GM12878 (cell line): ENCODE measurements at regions not wholly inside any gene's neighbourhood (a gene's known extent, or its start where the extent isn't known, plus 50 kb on each side); places are given as distances from the start of the nearest gene placed in this dataset.

Experiments used
- ATAC-seq: fragments of 200-7000 bp; cut with Tn5 transposase; 3 replicates; pipeline ENCODE4 v1.9.1; 2020; ENCODE audit warnings: mild to moderate bottlenecking, moderate library complexity
- BruUV-seq: library from RNA; stranded (reverse); fragments of 400-500 nt; replicated peaks from 2 replicates; lab custom pipeline; 2021; lab: Mats Ljungman, UMichigan
- CTCF ChIA-PET: fragments of 300-600 bp; sonication (Branson Sonifier 250); formaldehyde crosslinking; extraction: SDS; loops from one replicate; lab custom pipeline; 2021; ENCODE audit warnings: inconsistent platforms; lab: Yijun Ruan, JAX
- POLR2A ChIA-PET: fragments of 350-600 bp; formaldehyde crosslinking; extraction: SDS; loops from one replicate; lab custom pipeline; 2021; ENCODE audit warnings: inconsistent platforms; lab: Charles Lee
- RAD21 ChIA-PET: fragments of 300-600 bp; sonication (Branson Sonifier 250); formaldehyde crosslinking; loops from one replicate; lab custom pipeline; 2023; ENCODE audit warnings: antibody characterized with exemption; ENCODE audit not compliant: unreplicated experiment; lab: Charles Lee
- SMC1A ChIA-PET: fragments of 300-600 bp; sonication (Branson Sonifier 250); formaldehyde crosslinking; loops from one replicate; lab custom pipeline; 2023; ENCODE audit not compliant: unreplicated experiment, uncharacterized antibody; lab: Charles Lee
- DNase-seq: peaks from one replicate; pipeline ENCODE4 v3.0.0-alpha.2; 2011; ENCODE audit warnings: low read depth, low spot score
- FAIRE-seq: peaks from 3 replicates; lab custom pipeline; 2011; peaks lifted over from hg19 to GRCh38; lab: Jason Lieb, UNC
- H2AFZ ChIP-seq: 2 replicates; pipeline ENCODE4 v1.6.0; 2011; ENCODE audit warnings: low read depth, low read length, control low read depth; ENCODE audit not compliant: control insufficient read depth
- H3K27ac ChIP-seq: 2 replicates; pipeline ENCODE4 v1.5.1; 2011; ENCODE audit warnings: control low read depth; ENCODE audit not compliant: control insufficient read depth, insufficient read depth
- H3K27me3 ChIP-seq, 2 experiments: replicated peaks in 1 of 2; 2 replicates each; pipeline versions ENCODE4 v1.6.0 to v1.6.1; 2011; ENCODE audit warnings: low read length in 1 of 2; ENCODE audit not compliant: control insufficient read depth in 2 of 2, insufficient read depth in 2 of 2
- H3K36me3 ChIP-seq, 2 experiments: 2 replicates each; pipeline ENCODE4 v1.5.1; 2011; ENCODE audit warnings: low read length in 1 of 2; ENCODE audit not compliant: control insufficient read depth in 2 of 2, insufficient read depth in 2 of 2
- H3K4me1 ChIP-seq: 2 replicates; pipeline ENCODE4 v1.6.1; 2011; ENCODE audit warnings: mild to moderate bottlenecking, low read length, moderate library complexity, mixed read lengths; ENCODE audit not compliant: control insufficient read depth, insufficient read depth
- H3K4me2 ChIP-seq: 2 replicates; pipeline ENCODE4 v1.6.0; 2011; ENCODE audit warnings: control low read depth; ENCODE audit not compliant: control insufficient read depth, insufficient read depth
- H3K4me3 ChIP-seq: fragments of 200-600 bp; sonication (generic); 2 replicates; pipeline ENCODE4 v1.5.1; 2016
- H3K79me2 ChIP-seq: 2 replicates; pipeline ENCODE4 v1.6.0; 2011; ENCODE audit warnings: low read length; ENCODE audit not compliant: control insufficient read depth, insufficient read depth
- H3K9ac ChIP-seq: 2 replicates; pipeline ENCODE4 v1.8.0; 2011; ENCODE audit warnings: low read length, control low read depth, mixed read lengths; ENCODE audit not compliant: control insufficient read depth, insufficient read depth
- H3K9me3 ChIP-seq: replicated peaks from 3 replicates; pipeline ENCODE4 v1.5.1; 2011; ENCODE audit warnings: mild to moderate bottlenecking, low read length; ENCODE audit not compliant: control insufficient read depth, insufficient read depth
- H4K20me1 ChIP-seq: 2 replicates; pipeline ENCODE4 v1.6.0; 2011; ENCODE audit not compliant: control insufficient read depth, insufficient read depth
- IKZF1 ChIP-seq: fragments of 450-650 bp; conservative IDR thresholded peaks from 2 replicates; pipeline ENCODE4 v1.6.1; 2017; ENCODE audit warnings: antibody characterized with exemption, mild to moderate bottlenecking
- IKZF2 ChIP-seq, 2 experiments: fragments of 450-650 bp; IDR thresholded peaks; 2 replicates each; pipeline ENCODE4 v1.6.1; 2017; ENCODE audit warnings: mild to moderate bottlenecking in 2 of 2, moderate library complexity in 2 of 2
- TAF1 ChIP-seq: IDR thresholded peaks from 2 replicates; pipeline ENCODE4 v1.6.1; 2011; ENCODE audit warnings: mild to moderate bottlenecking, low read depth, low read length, borderline replicate concordance
- ZNF24 ChIP-seq: fragments of 450-650 bp; IDR thresholded peaks from 2 replicates; pipeline ENCODE4 v1.6.1; 2017; ENCODE audit warnings: antibody characterized with exemption, mild to moderate bottlenecking
- WGBS: methylation state at CpG from one replicate; pipeline ENCODE4 v1.1.6; 2016; ENCODE audit warnings: low lambda C conversion rate; ENCODE audit not compliant: insufficient replicate concordance, insufficient coverage; ENCODE audit errors: missing lambda C conversion rate; 5-methylcytosine and 5-hydroxymethylcytosine counted together
- in situ Hi-C: fragments of 300-500 bp; cut with MboI; formaldehyde crosslinking; loops from 9 replicates; pipeline ENCODE4 v1.14.3; 2018; ENCODE audit warnings: mixed read lengths
- intact Hi-C: fragments of 100-400 bp; cut with micrococcal nuclease; formaldehyde crosslinking; loops from one replicate; pipeline ENCODE4 v1.14.2; 2022; ENCODE audit not compliant: unreplicated experiment
- TF ChIP-seq, protein P1 (sequence below): fragments of 450-650 bp; IDR thresholded peaks from 2 replicates; pipeline ENCODE4 v1.6.1; 2016; ENCODE audit warnings: mild to moderate bottlenecking
- TF ChIP-seq, protein P2 (sequence below): IDR thresholded peaks from 2 replicates; pipeline ENCODE4 v1.6.1; 2012; ENCODE audit warnings: low read depth, low read length, improper control_type of control experiment
- TF ChIP-seq, protein P3 (sequence below): fragments of 450-650 bp; IDR thresholded peaks from 2 replicates; pipeline ENCODE4 v1.6.1; 2017; ENCODE audit warnings: mild to moderate bottlenecking, moderate library complexity
- TF ChIP-seq, protein P4 (sequence below): fragments of 450-650 bp; IDR thresholded peaks from 2 replicates; pipeline ENCODE4 v1.6.1; 2017; ENCODE audit warnings: low read depth, mild to moderate bottlenecking, moderate library complexity

DNA sequence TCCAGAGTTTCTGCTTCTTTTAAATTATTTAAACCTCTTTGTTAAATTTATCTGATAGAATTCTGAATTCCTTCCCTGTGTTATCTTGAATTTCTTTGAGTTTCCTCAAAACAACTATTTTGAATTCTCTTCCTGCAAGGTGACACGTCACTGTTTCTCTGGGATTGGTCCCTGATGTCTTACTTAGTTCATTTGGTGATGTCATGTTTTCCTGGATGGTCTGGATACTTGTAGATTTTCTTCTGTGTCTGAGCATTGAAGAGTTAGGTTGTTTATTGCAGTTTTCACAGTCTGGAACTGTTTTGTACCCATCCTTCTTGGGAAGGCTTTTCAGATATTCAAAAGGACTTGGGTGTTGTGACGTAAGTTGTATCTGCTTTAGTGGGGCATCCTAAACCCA is 172.3 kb upstream of the KCNJ3 start:
- DNase-seq (no peak), FAIRE-seq (no peak), ATAC-seq (no peak)
- ChIA-PET POLR2A (no interaction called here), SMC1A (interaction anchor here (2.4 to 2.6 kb wide), 2 partner anchors 14 to 30 kb away, joined by 7 to 9 read pairs; no protein-coding TSS in a partner anchor), CTCF (no interaction called here)
- H3K27ac ChIP-seq, result no peak overlapping the region
- no peaks in the 10 kb centered on the region for H3K9me3 ChIP-seq
- no peaks in the 10 kb centered on the region for H4K20me1 ChIP-seq
- H3K27me3 ChIP-seq, result no peaks in the 10 kb centered on the region
- H3K9ac ChIP-seq, result no peak overlapping the region
- no peaks in the 10 kb centered on the region for H3K36me3 ChIP-seq
- in situ Hi-C loops, result no loop called here
- 30% methylated on average over 2 of the region's 2 CpGs for WGBS
- no peaks in the 10 kb centered on the region for H3K4me1 ChIP-seq
- no TSS peak for BruUV-seq
- no peaks in the 10 kb centered on the region for H3K79me2 ChIP-seq
- H3K4me2 ChIP-seq, result no peak overlapping the region
- H2AFZ ChIP-seq, result no peak overlapping the region
- TF ChIP-seq, protein P1, sequence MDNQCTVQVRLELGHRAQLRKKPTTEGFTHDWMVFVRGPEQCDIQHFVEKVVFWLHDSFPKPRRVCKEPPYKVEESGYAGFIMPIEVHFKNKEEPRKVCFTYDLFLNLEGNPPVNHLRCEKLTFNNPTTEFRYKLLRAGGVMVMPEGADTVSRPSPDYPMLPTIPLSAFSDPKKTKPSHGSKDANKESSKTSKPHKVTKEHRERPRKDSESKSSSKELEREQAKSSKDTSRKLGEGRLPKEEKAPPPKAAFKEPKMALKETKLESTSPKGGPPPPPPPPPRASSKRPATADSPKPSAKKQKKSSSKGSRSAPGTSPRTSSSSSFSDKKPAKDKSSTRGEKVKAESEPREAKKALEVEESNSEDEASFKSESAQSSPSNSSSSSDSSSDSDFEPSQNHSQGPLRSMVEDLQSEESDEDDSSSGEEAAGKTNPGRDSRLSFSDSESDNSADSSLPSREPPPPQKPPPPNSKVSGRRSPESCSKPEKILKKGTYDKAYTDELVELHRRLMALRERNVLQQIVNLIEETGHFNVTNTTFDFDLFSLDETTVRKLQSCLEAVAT, result no peak
- TF ChIP-seq, all 136 proteins: peak for 0
- intact Hi-C loops, result loop anchor here (5.0 kb wide), 1 partner anchor 74 kb away; no protein-coding TSS in a partner anchor
- RAD21 ChIA-PET, result no interaction called here
- H3K4me3 ChIP-seq, result no peak overlapping the region

DNA sequence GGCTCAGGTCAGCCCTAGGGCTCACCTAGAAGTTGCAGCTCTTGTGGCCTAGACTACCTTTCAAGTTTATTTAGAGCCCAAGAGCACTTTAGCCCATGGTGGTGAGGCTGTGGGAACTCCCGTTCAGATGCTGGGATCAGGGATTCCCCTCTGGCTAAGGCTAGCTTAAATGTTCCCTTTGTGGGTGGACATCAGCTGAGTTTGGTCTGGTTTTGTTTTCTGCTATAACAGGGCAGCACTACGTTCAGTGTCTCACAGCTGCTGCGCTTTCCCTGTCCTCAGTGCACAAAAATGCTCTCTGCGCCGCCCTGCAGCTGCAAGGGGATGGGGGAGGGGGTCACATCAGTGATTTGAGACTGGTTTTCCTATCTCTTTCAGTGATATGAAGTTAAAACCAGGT is 170.5 kb upstream of the KCNJ3 start:
- H3K27me3 ChIP-seq, result no peaks in the 10 kb centered on the region
- CTCF ChIA-PET, result interaction anchor here (0.6 to 2.6 kb wide), 2 partner anchors 11 to 91 kb away, joined by 4 to 7 read pairs; no protein-coding TSS in a partner anchor
- no peak overlapping the region for H3K27ac ChIP-seq
- in situ Hi-C loops, result no loop called here
- no peak overlapping the region for H3K4me3 ChIP-seq
- SMC1A ChIA-PET, result interaction anchor here (1.0 to 2.6 kb wide), 9 partner anchors 8 to 97 kb away, joined by 3 to 11 read pairs (median 7); no protein-coding TSS in a partner anchor
- TF ChIP-seq TAF1 (no peak), ZNF24 (no peak), IKZF1 (peak; percentile 37; the same call in 1 of the 2 replicates), IKZF2 (IDR thresholded peaks at IDR 0.05) (peak in 1 of 2 experiments; percentile 34; a peak in 2 of 4 replicates)
- TF ChIP-seq, protein P2, sequence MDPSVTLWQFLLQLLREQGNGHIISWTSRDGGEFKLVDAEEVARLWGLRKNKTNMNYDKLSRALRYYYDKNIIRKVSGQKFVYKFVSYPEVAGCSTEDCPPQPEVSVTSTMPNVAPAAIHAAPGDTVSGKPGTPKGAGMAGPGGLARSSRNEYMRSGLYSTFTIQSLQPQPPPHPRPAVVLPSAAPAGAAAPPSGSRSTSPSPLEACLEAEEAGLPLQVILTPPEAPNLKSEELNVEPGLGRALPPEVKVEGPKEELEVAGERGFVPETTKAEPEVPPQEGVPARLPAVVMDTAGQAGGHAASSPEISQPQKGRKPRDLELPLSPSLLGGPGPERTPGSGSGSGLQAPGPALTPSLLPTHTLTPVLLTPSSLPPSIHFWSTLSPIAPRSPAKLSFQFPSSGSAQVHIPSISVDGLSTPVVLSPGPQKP, result no peak
- TF ChIP-seq, protein P3, sequence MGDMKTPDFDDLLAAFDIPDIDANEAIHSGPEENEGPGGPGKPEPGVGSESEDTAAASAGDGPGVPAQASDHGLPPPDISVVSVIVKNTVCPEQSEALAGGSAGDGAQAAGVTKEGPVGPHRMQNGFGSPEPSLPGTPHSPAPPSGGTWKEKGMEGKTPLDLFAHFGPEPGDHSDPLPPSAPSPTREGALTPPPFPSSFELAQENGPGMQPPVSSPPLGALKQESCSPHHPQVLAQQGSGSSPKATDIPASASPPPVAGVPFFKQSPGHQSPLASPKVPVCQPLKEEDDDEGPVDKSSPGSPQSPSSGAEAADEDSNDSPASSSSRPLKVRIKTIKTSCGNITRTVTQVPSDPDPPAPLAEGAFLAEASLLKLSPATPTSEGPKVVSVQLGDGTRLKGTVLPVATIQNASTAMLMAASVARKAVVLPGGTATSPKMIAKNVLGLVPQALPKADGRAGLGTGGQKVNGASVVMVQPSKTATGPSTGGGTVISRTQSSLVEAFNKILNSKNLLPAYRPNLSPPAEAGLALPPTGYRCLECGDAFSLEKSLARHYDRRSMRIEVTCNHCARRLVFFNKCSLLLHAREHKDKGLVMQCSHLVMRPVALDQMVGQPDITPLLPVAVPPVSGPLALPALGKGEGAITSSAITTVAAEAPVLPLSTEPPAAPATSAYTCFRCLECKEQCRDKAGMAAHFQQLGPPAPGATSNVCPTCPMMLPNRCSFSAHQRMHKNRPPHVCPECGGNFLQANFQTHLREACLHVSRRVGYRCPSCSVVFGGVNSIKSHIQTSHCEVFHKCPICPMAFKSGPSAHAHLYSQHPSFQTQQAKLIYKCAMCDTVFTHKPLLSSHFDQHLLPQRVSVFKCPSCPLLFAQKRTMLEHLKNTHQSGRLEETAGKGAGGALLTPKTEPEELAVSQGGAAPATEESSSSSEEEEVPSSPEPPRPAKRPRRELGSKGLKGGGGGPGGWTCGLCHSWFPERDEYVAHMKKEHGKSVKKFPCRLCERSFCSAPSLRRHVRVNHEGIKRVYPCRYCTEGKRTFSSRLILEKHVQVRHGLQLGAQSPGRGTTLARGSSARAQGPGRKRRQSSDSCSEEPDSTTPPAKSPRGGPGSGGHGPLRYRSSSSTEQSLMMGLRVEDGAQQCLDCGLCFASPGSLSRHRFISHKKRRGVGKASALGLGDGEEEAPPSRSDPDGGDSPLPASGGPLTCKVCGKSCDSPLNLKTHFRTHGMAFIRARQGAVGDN, result peak; percentile 38; the same call in 1 of the 2 replicates
- TF ChIP-seq, protein P4, sequence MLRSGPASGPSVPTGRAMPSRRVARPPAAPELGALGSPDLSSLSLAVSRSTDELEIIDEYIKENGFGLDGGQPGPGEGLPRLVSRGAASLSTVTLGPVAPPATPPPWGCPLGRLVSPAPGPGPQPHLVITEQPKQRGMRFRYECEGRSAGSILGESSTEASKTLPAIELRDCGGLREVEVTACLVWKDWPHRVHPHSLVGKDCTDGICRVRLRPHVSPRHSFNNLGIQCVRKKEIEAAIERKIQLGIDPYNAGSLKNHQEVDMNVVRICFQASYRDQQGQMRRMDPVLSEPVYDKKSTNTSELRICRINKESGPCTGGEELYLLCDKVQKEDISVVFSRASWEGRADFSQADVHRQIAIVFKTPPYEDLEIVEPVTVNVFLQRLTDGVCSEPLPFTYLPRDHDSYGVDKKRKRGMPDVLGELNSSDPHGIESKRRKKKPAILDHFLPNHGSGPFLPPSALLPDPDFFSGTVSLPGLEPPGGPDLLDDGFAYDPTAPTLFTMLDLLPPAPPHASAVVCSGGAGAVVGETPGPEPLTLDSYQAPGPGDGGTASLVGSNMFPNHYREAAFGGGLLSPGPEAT, result peak; percentile 70
- H3K79me2 ChIP-seq, result no peaks in the 10 kb centered on the region
- no peak overlapping the region for H3K9ac ChIP-seq
- no peaks in the 10 kb centered on the region for H3K36me3 ChIP-seq
- WGBS, result 5% methylated on average over 5 of the region's 5 CpGs
- H3K4me1 ChIP-seq, result no peaks in the 10 kb centered on the region
- DNase-seq, result peak; percentile 15
- POLR2A ChIA-PET, result no interaction called here
- no peak for FAIRE-seq
- no TSS peak for BruUV-seq
- no peak overlapping the region for H3K4me2 ChIP-seq
- ATAC-seq, result peak; percentile 61
- no peak overlapping the region for H2AFZ ChIP-seq
- RAD21 ChIA-PET, result interaction anchor here (1.1 to 1.3 kb wide), 3 partner anchors 9 to 618 kb away, joined by 3 to 6 read pairs (median 3); no protein-coding TSS in a partner anchor
- H3K9me3 ChIP-seq, result no peaks in the 10 kb centered on the region
- H4K20me1 ChIP-seq, result no peaks in the 10 kb centered on the region
- intact Hi-C loops, result loop anchor here (5.0 kb wide), 1 partner anchor 76 kb away; no protein-coding TSS in a partner anchor
